ENCODE measurements at regions not wholly inside any gene's neighbourhood (a gene's known extent, or its start where the extent isn't known, plus 50 kb on each side); places are given as distances from the start of the nearest gene placed in this dataset.
"Not testable (repeated sequence)": the region's sequence is repeated elsewhere in the genome, so short reads cannot be mapped to it uniquely, and the experiment has no call there.

- no peak for FAIRE-seq
- no peak for TF ChIP-seq PAX5 (IDR thresholded peaks at IDR 0.05; ENCODE audit: insufficient read depth, low read length, severe bottlenecking)
- no peak for TF ChIP-seq POU2F2 (IDR thresholded peaks at IDR 0.05; ENCODE audit: low read depth, low read length)
- TF ChIP-seq POLR2A (IDR thresholded peaks at IDR 0.05; ENCODE audit: low read depth, low read length): no peak
- no peak for TF ChIP-seq POLR2AphosphoS5 (IDR thresholded peaks at IDR 0.05; ENCODE audit: low read depth, low read length)
- TF ChIP-seq SPI1 (IDR thresholded peaks at IDR 0.05; ENCODE audit: low read depth, low read length): no peak
- TF ChIP-seq TAF1 (IDR thresholded peaks at IDR 0.05; ENCODE audit: low read depth, low read length): no peak
These were observed 83.1 kb upstream of the SSTR4 start for GRCh38 chr20:22951966-22952365.

GRCh38 chr20:22954661-22955060, 80.5 kb upstream of the SSTR4 start:
- no peak for TF ChIP-seq POLR2AphosphoS5 (IDR thresholded peaks at IDR 0.05; ENCODE audit: low read depth, low read length)
- TF ChIP-seq SPI1 (IDR thresholded peaks at IDR 0.05; ENCODE audit: low read depth, low read length): no peak
- no peak for TF ChIP-seq TAF1 (IDR thresholded peaks at IDR 0.05; ENCODE audit: low read depth, low read length)
- FAIRE-seq (no peak), DNase-seq (ENCODE audit: insufficient read length, low spot score) (no peak)

More at GRCh38 chr20:22951966-22952365, 83.1 kb upstream of the SSTR4 start:
- DNase-seq (ENCODE audit: insufficient read length, low spot score): no peak

GRCh38 chr20:22958390-22958789, 76.7 kb upstream of the SSTR4 start:
- FAIRE-seq (no peak), DNase-seq (ENCODE audit: insufficient read length, low spot score) (no peak)
- TF ChIP-seq SPI1 (IDR thresholded peaks at IDR 0.05; ENCODE audit: low read depth, low read length): no peak
- no peak for TF ChIP-seq TAF1 (IDR thresholded peaks at IDR 0.05; ENCODE audit: low read depth, low read length)
- no peak for TF ChIP-seq POLR2AphosphoS5 (IDR thresholded peaks at IDR 0.05; ENCODE audit: low read depth, low read length)
- TF ChIP-seq POU2F2 (IDR thresholded peaks at IDR 0.05; ENCODE audit: low read depth, low read length): no peak
- no peak for TF ChIP-seq PAX5 (IDR thresholded peaks at IDR 0.05; ENCODE audit: insufficient read depth, low read length, severe bottlenecking)
- no peak for TF ChIP-seq POLR2A (IDR thresholded peaks at IDR 0.05; ENCODE audit: low read depth, low read length)

- FAIRE-seq (no peak), DNase-seq (ENCODE audit: insufficient read length, low spot score) (no peak)
- TF ChIP-seq POLR2AphosphoS5 (IDR thresholded peaks at IDR 0.05; ENCODE audit: low read depth, low read length) (no peak), POU2F2 (IDR thresholded peaks at IDR 0.05; ENCODE audit: low read depth, low read length) (no peak), SPI1 (IDR thresholded peaks at IDR 0.05; ENCODE audit: low read depth, low read length) (no peak), TAF1 (IDR thresholded peaks at IDR 0.05; ENCODE audit: low read depth, low read length) (no peak), POLR2A (IDR thresholded peaks at IDR 0.05; ENCODE audit: low read depth, low read length) (no peak), PAX5 (IDR thresholded peaks at IDR 0.05; ENCODE audit: insufficient read depth, low read length, severe bottlenecking) (no peak)
These were observed 72.3 kb upstream of the SSTR4 start for GRCh38 chr20:22962567-22963439.

GRCh38 chr20:22963581-22963980, 71.5 kb upstream of the SSTR4 start:
- FAIRE-seq: no peak
- no peak for DNase-seq (ENCODE audit: insufficient read length, low spot score)
- no peak for TF ChIP-seq POU2F2 (IDR thresholded peaks at IDR 0.05; ENCODE audit: low read depth, low read length)
- TF ChIP-seq SPI1 (IDR thresholded peaks at IDR 0.05; ENCODE audit: low read depth, low read length): no peak
- TF ChIP-seq POLR2A (IDR thresholded peaks at IDR 0.05; ENCODE audit: low read depth, low read length): no peak
- no peak for TF ChIP-seq PAX5 (IDR thresholded peaks at IDR 0.05; ENCODE audit: insufficient read depth, low read length, severe bottlenecking)
- no peak for TF ChIP-seq TAF1 (IDR thresholded peaks at IDR 0.05; ENCODE audit: low read depth, low read length)
- TF ChIP-seq POLR2AphosphoS5 (IDR thresholded peaks at IDR 0.05; ENCODE audit: low read depth, low read length): no peak

GRCh38 chr20:22966787-22967464, 68.2 kb upstream of the SSTR4 start:
- no peak for DNase-seq (ENCODE audit: insufficient read length, low spot score)
- no peak for FAIRE-seq
- TF ChIP-seq TAF1 (IDR thresholded peaks at IDR 0.05; ENCODE audit: low read depth, low read length) (no peak), PAX5 (IDR thresholded peaks at IDR 0.05; ENCODE audit: insufficient read depth, low read length, severe bottlenecking) (no peak), SPI1 (IDR thresholded peaks at IDR 0.05; ENCODE audit: low read depth, low read length) (no peak), POU2F2 (IDR thresholded peaks at IDR 0.05; ENCODE audit: low read depth, low read length) (no peak), POLR2AphosphoS5 (IDR thresholded peaks at IDR 0.05; ENCODE audit: low read depth, low read length) (no peak), POLR2A (IDR thresholded peaks at IDR 0.05; ENCODE audit: low read depth, low read length) (no peak)

GRCh38 chr20:22967706-22968105, 67.4 kb upstream of the SSTR4 start:
- FAIRE-seq: not testable (repeated sequence)

GRCh38 chr20:22969031-22969430, 66.1 kb upstream of the SSTR4 start:
- FAIRE-seq; DNase-seq (ENCODE audit: insufficient read length, low spot score): not testable (repeated sequence)

More at GRCh38 chr20:22967706-22968105, 67.4 kb upstream of the SSTR4 start:
- not testable (repeated sequence) for DNase-seq (ENCODE audit: insufficient read length, low spot score)

GRCh38 chr20:22971077-22971476, 64.0 kb upstream of the SSTR4 start:
- not testable (repeated sequence) for DNase-seq (ENCODE audit: insufficient read length, low spot score); FAIRE-seq

- DNase-seq (ENCODE audit: insufficient read length, low spot score): no peak
- no peak for FAIRE-seq
- TF ChIP-seq POU2F2 (IDR thresholded peaks at IDR 0.05; ENCODE audit: low read depth, low read length): no peak
- no peak for TF ChIP-seq TAF1 (IDR thresholded peaks at IDR 0.05; ENCODE audit: low read depth, low read length)
- TF ChIP-seq SPI1 (IDR thresholded peaks at IDR 0.05; ENCODE audit: low read depth, low read length): no peak
- TF ChIP-seq POLR2AphosphoS5 (IDR thresholded peaks at IDR 0.05; ENCODE audit: low read depth, low read length): no peak
These were observed 60.8 kb upstream of the SSTR4 start for GRCh38 chr20:22974354-22974753.
